Hindlimb muscle (tissue), 1 donor: ENCODE measurements at regions not wholly inside any gene's neighbourhood (a gene's known extent, or its start where the extent isn't known, plus 50 kb on each side); places are given as distances from the start of the nearest gene placed in this dataset.
"Not testable (repeated sequence)": the region's sequence is repeated elsewhere in the genome, so short reads cannot be mapped to it uniquely, and the experiment has no call there.

Experiments
- DNase-seq: peaks from one replicate; pipeline ENCODE4 v3.0.0-alpha.2; 2013

- DNase-seq: no peak
These were observed 1282.2 kb upstream of the ZEB2 start for GRCh38 chr2:145802133-145802532.

GRCh38 chr2:145801210-145801609, 1281.3 kb upstream of the ZEB2 start:
- DNase-seq: no peak

- no peak for DNase-seq
These were observed 1280.5 kb upstream of the ZEB2 start for GRCh38 chr2:145800151-145801091.

GRCh38 chr2:145799595-145800108, 1279.7 kb upstream of the ZEB2 start:
- no peak for DNase-seq

- DNase-seq: no peak
These were observed 1278.5 kb upstream of the ZEB2 start for GRCh38 chr2:145798419-145798818.

- no peak for DNase-seq
These were observed 1277.8 kb upstream of the ZEB2 start for GRCh38 chr2:145797692-145798091.

- no peak for DNase-seq
These were observed 1272.8 kb upstream of the ZEB2 start for GRCh38 chr2:145792745-145793144.

GRCh38 chr2:145789636-145790035, 1269.7 kb upstream of the ZEB2 start:
- no peak for DNase-seq

- not testable (repeated sequence) for DNase-seq
These were observed 1267.9 kb upstream of the ZEB2 start for GRCh38 chr2:145787597-145788361.

GRCh38 chr2:145782607-145783006, 1262.7 kb upstream of the ZEB2 start:
- DNase-seq: not testable (repeated sequence)

- DNase-seq: no peak
These were observed 1258.0 kb upstream of the ZEB2 start for GRCh38 chr2:145777914-145778313.

- DNase-seq: no peak
These were observed 1257.4 kb upstream of the ZEB2 start for GRCh38 chr2:145777297-145777696.

GRCh38 chr2:145775591-145775990, 1255.7 kb upstream of the ZEB2 start:
- no peak for DNase-seq

- DNase-seq: no peak
These were observed 1251.6 kb upstream of the ZEB2 start for GRCh38 chr2:145771525-145771924.

- DNase-seq: no peak
These were observed 1249.2 kb upstream of the ZEB2 start for GRCh38 chr2:145769011-145769716.

- DNase-seq: no peak
These were observed 1246.0 kb upstream of the ZEB2 start for GRCh38 chr2:145765874-145766273.

GRCh38 chr2:145764631-145765030, 1244.7 kb upstream of the ZEB2 start:
- DNase-seq: no peak

- no peak for DNase-seq
These were observed 1241.1 kb upstream of the ZEB2 start for GRCh38 chr2:145760781-145761649.

GRCh38 chr2:145759228-145759915, 1239.5 kb upstream of the ZEB2 start:
- no peak for DNase-seq

GRCh38 chr2:145757503-145758246, 1237.8 kb upstream of the ZEB2 start:
- no peak for DNase-seq
